Choroid plexus epithelial cell (primary cell): ENCODE measurements at regions not wholly inside any gene's neighbourhood (a gene's known extent, or its start where the extent isn't known, plus 50 kb on each side); places are given as distances from the start of the nearest gene placed in this dataset.

Source experiments
- DNase-seq: peaks from one replicate; pipeline ENCODE4 v3.0.0-alpha.2; 2010; ENCODE audit warnings: low read depth
- H3K4me3 ChIP-seq: 2 replicates; pipeline ENCODE4 v1.5.1; 2011; ENCODE audit warnings: low read depth, mild to moderate bottlenecking, control low read depth, low read length, moderate library complexity
- TF ChIP-seq, protein P1 (sequence below): conservative IDR thresholded peaks from 2 replicates; pipeline ENCODE4 v1.5.1; 2011; ENCODE audit warnings: low read depth, mild to moderate bottlenecking, control low read depth, inconsistent platforms, low read length, moderate library complexity

DNA sequence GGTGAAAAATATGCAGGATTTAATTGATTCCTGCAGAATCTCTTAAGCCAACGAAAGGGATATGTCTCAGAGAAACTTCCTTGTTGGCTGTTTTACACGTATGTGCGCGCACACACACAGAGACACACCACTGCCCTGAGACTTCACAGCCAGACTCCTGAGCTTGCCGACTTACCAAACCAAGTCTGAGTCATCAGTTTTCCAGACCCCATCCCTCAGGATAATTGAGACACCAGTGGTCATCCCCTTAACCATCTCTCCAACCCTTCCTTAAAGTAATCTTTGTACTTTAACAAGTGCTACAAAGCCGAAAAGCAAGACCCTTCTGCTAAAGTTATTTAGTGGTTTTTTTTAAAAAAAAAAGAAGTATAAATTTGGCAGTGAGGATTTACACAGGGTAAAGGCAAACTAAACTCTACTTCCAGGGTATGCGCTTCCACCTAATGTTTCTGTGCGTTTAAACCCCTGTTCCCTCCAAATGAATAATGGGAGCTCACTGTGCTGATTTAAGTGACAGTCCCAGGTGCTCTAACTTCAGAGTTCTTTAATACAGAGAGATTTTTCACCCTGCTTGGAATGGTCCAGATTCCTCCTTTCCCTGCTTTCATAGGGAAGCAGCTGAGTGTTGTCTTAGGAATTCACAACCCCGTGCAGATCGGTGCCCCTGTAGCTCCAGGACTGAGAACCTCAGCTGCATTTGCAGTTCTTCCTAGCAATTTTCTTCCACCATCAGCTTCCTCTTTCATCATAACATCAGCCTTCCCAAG lies 198.5 kb downstream of the INHBA start:
- TF ChIP-seq, protein P1, sequence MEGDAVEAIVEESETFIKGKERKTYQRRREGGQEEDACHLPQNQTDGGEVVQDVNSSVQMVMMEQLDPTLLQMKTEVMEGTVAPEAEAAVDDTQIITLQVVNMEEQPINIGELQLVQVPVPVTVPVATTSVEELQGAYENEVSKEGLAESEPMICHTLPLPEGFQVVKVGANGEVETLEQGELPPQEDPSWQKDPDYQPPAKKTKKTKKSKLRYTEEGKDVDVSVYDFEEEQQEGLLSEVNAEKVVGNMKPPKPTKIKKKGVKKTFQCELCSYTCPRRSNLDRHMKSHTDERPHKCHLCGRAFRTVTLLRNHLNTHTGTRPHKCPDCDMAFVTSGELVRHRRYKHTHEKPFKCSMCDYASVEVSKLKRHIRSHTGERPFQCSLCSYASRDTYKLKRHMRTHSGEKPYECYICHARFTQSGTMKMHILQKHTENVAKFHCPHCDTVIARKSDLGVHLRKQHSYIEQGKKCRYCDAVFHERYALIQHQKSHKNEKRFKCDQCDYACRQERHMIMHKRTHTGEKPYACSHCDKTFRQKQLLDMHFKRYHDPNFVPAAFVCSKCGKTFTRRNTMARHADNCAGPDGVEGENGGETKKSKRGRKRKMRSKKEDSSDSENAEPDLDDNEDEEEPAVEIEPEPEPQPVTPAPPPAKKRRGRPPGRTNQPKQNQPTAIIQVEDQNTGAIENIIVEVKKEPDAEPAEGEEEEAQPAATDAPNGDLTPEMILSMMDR, result no peak
- DNase-seq, result no peak

DNA sequence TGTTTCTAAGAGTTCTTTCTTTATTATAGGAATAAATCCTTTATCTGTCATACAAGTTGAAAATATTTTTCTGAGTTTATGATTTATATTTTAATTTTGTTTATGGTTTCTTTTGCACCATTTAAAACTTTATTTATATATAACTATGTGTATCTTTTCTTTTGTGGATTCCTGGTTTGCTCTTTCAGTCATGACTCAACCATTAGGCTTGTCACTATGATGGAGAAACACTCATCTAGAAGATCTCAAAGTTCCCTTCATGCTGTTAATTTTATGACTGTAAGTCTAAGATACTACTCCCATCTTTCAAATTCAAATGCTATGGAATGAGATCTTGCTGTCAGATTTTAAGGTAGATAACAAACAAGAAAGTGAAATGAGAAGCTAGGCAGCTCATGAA lies 199.5 kb downstream of the INHBA start:
- peak; percentile 53 for DNase-seq
- no peak overlapping the region for H3K4me3 ChIP-seq
- TF ChIP-seq, protein P1, result no peak

More for the DNA sequence above, 198.5 kb downstream of the INHBA start:
- H3K4me3 ChIP-seq, result no peak overlapping the region

DNA sequence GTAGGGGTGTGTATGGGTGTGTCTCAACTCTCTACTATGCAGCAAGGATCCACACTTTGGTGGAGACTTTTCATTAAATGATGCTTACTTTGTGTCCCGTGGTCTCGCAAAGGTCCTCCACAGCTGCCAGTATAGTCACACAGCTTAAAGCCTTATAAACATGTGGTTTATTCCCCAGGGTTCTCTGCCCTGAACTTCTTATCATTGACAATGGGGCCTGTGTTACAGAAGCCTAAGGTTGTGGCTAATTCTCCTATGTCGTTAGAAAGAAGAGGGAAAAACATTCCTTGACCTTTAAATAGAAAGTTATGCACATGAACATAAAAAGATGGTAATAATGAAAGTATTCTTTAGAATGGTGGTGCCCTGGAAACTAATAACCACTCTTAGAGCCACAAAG lies 201.4 kb downstream of the INHBA start:
- no peak overlapping the region for H3K4me3 ChIP-seq
- no peak for DNase-seq
- TF ChIP-seq, protein P1, result no peak

DNA sequence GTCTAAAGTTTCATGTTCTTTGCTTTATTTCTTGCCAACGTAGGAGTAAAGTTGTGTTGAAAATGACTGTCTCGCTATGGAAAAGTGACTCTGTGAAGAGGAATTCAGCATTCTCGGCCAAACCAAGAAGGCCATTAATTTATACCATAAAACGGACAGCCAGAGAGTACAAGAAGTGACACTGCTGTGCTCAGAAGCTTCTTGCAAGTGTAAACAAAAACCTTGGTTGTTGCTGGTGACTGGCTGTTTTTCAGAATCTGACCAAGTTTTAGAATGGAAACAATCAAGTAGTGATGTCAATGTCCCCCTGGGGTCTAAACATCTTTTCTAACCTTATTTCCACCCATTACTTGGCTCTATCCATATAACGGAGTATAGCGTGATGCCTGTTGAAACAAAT lies 201.9 kb downstream of the INHBA start:
- no peak for DNase-seq
- H3K4me3 ChIP-seq, result no peak overlapping the region
- TF ChIP-seq, protein P1, result no peak

DNA sequence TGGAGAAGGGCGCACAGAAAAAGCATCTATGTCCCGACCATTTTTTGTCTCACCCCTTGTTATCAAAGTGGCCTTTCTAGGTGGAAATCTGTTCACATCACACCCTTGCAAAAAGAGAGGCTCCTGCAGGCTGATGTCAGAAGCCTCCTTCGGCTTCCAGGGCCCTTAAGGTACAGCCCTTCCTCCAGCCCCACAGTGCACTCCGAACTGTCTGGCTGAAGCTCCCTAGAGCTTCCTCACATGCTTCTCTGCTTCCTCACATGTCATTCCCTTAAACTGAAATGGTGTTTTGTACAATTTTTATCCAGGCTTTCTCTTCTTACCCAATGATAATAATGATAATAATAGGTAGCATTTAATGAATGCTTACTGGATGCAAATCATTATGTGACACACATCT lies 210.3 kb downstream of the INHBA start:
- no peak overlapping the region for H3K4me3 ChIP-seq
- peak; percentile 35 for DNase-seq
- TF ChIP-seq, protein P1, result no peak

DNA sequence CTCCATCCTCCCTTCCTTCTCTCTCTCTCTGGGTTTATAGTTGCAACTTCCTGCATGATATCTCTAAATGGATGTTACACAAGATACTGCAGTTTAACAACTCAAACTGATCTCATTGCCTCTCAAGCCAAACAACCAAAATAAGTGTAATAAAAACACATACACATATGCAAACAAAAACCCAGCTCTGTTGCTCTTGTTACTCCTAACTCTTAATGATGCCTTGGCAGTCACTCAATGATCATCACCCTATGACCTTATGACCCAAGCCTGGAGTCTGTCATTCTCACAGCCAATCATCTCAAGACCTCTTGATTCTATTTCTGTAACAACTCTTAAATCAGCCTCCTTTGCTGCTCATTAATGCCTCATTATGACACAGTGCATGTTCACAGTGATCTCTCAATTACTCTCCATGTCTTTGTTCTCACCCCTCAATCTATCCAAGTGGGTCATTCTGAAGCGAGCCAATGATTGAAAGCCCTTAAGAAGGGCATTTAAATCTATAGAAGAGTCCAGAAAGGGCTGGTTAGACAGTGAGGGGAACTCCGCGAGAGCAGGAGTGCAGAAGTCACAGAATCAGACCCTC lies 210.9 kb downstream of the INHBA start:
- no peak overlapping the region for H3K4me3 ChIP-seq
- TF ChIP-seq, protein P1, result no peak
- peak; percentile 50 for DNase-seq

DNA sequence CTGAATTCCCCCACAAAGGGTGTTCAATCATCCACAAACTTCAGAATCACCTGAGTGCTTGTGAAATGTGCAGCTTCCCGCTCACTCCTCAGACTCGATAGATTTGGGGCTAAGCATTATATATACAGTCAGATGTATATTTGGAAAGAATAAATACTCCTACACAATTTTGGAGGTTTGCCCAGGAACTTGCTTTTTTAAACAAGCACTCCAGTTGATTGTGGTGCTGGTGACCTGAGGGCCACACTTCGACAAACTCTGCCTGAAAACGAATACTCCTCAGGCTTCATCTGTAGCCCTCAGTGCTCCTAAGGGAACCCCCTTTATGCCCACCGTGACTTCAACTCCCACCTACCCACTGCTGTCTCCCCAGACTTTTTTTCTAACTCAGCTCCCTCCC lies 211.6 kb downstream of the INHBA start:
- TF ChIP-seq, protein P1, result no peak
- H3K4me3 ChIP-seq, result no peak overlapping the region
- peak; percentile 61 for DNase-seq
